Spinal cord (tissue), 9 donors: ENCODE measurements at regions not wholly inside any gene's neighbourhood (a gene's known extent, or its start where the extent isn't known, plus 50 kb on each side); places are given as distances from the start of the nearest gene placed in this dataset.

ENCODE experiments used
- DNase-seq, 6 donors: peaks; one replicate each; pipeline versions ENCODE4 v3.0.0 to v3.0.0-alpha.2; 2013 to 2015; ENCODE audit warnings: low spot score in 6 of 6, low read depth in 4 of 6
- H3K27ac ChIP-seq: one replicate; pipeline ENCODE4 v1.5.1; 2013; ENCODE audit warnings: low read depth, low read length, control low read depth
- H3K27me3 ChIP-seq: one replicate; pipeline ENCODE4 v1.6.1; 2013; ENCODE audit warnings: low read length; ENCODE audit not compliant: control insufficient read depth, insufficient read depth
- H3K36me3 ChIP-seq: one replicate; pipeline ENCODE4 v1.6.1; 2013; ENCODE audit warnings: low read length; ENCODE audit not compliant: control insufficient read depth, insufficient read depth
- H3K4me1 ChIP-seq: one replicate; pipeline ENCODE4 v1.6.1; 2013; ENCODE audit warnings: low read length; ENCODE audit not compliant: control insufficient read depth, insufficient read depth
- H3K4me3 ChIP-seq: one replicate; pipeline ENCODE4 v1.5.1; 2013; ENCODE audit warnings: low read depth, low read length, control low read depth
- H3K9me3 ChIP-seq: one replicate; pipeline ENCODE4 v1.6.1; 2013; ENCODE audit warnings: low read length; ENCODE audit not compliant: control insufficient read depth, insufficient read depth
- WGBS: methylation state at CpG from one replicate; pipeline ENCODE4 v1.1.5; 2013; ENCODE audit warnings: missing lambda C conversion rate; ENCODE audit not compliant: insufficient coverage; 5-methylcytosine and 5-hydroxymethylcytosine counted together
- donor health status: healthy.

DNA sequence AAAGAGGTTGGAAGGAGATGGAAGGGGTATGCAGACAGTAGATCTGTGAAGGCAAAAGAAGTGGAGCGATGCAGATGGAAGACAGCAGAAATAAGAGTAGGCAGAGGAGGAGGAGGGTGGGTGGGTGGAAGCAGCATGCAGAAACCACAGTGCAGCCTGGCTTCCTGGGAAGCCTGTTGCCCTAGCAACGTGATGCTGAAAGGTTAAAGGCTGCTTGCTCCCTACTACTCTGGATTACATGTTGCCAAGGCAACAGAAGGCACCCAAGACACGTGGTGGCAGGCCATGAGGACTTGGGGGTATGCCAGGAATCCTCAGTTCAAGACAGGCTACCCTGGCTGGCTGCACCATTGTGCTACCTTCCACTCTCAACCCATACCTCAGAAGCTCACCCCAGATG, 129.6 kb downstream of the GRIN2B start:
- H3K4me3 ChIP-seq: no peak overlapping the region
- H3K9me3 ChIP-seq: no peaks in the 10 kb centered on the region
- H3K27me3 ChIP-seq: no peaks in the 10 kb centered on the region
- DNase-seq: peak in 3 of 6 donors; percentile 8 to 72 (median 57)
- WGBS: 7% methylated on average over 3 of the region's 3 CpGs
- H3K4me1 ChIP-seq: peaks cover 5% of the 10 kb centered on the region
- no peak overlapping the region for H3K27ac ChIP-seq
- no peaks in the 10 kb centered on the region for H3K36me3 ChIP-seq

DNA sequence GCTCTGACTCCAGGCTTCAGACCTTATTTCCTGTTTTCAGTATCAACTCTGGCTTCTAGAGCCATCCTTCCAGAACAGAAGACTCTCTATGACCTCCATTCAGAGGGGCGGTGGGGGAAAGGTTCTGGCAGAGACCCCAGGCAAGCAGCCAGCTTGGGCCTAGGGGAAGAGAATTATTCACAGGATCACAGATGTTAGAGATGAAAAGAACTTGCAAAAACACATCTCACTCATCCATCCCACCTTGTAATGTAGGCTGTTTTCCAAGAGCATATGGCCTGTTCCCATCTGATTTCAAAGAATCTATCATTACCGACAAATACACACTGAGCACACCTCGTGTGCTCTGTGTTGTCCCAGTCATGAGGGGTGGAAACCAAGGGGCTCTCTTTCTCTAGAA, 131.9 kb downstream of the GRIN2B start:
- Histone ChIP-seq H3K4me1 (peaks cover 5% of the 10 kb centered on the region), H3K36me3 (no peaks in the 10 kb centered on the region), H3K27ac (no peak overlapping the region), H3K27me3 (no peaks in the 10 kb centered on the region), H3K9me3 (no peaks in the 10 kb centered on the region), H3K4me3 (no peak overlapping the region)
- WGBS: no CpG with 5 or more reads among the region's 3 CpGs
- DNase-seq: peak in 2 of 6 donors; percentile 44 to 67

DNA sequence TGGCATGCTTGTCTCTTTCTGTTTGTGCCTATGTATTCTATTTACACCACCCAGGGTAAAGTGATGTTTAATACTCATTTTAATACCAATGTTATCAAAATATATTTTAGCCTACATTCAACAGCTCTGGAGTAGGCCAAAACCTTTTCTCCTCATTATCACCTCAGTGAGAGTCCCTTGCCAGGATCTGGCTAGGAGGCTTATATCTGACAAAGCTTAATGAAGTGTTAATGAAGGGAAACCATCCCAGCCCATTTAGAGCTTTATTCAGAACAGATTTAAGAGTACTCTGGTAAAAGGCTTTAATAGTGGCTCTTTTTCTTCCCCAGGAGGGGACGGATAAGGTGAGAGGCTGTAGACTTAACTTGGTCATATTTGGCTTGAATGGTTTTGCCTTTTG, 137.6 kb downstream of the GRIN2B start:
- Histone ChIP-seq H3K36me3 (no peaks in the 10 kb centered on the region), H3K9me3 (no peaks in the 10 kb centered on the region), H3K27me3 (no peaks in the 10 kb centered on the region), H3K4me3 (no peak overlapping the region), H3K4me1 (no peaks in the 10 kb centered on the region), H3K27ac (no peak overlapping the region)
- peak in 1 of 6 donors; percentile 58 for DNase-seq
- WGBS: no CpG with 5 or more reads among the region's 1 CpG

- H3K4me3 ChIP-seq: no peak overlapping the region
- 93% methylated on average over 4 of the region's 7 CpGs for WGBS
- peak in 1 of 6 donors; percentile 48 for DNase-seq
- H3K4me1 ChIP-seq: peaks cover 5% of the 10 kb centered on the region
- no peaks in the 10 kb centered on the region for H3K27me3 ChIP-seq
- no peaks in the 10 kb centered on the region for H3K36me3 ChIP-seq
- H3K9me3 ChIP-seq: no peaks in the 10 kb centered on the region
- H3K27ac ChIP-seq: no peak overlapping the region
Observed at GRCh38 chr12:13841358-13841757, 140.0 kb downstream of the GRIN2B start.

DNA sequence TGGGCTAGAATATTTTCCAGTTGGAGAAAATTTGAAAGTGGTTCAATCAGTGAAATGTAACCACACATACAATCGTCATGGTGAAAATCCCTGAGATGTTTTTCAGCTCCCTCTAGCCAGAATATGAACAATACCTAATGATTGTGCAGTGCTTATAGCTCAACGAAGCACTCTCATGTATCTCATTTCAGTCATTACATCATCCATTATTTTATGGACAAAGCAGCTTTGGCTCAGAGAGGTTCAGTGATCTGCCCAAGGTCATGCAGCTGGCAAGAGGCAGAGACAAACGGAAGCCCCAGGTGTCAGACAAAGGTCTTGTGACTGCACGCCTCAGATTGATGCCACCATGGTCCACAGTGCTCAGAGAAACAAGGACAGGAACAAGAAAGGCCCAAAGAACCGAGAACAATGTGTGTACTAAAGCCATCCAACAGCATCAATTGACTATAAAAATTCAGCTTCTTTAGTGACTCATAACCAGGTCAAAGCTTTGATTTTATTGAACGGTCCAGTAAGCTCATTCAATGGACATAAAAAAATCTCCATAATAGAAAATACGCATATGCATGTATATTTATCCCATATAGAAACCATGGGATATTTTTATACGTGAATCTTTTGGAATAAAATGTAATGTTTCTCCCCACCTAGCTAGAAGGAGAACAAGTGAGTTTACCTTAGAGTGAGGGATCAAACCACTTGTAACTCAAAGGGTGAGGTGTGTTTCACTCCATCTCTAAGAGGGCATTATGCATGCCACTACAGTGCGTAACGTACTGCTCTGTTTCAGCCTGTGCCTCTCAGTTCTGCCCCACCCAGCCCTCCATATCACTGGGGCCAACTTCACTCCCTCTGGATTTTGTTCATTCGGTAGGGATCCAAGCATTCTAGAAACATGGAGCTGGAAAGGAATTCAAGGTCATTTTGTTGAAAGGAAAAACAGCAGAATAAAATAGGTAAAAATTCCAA, 141.8 kb downstream of the GRIN2B start:
- peaks cover 11% of the 10 kb centered on the region for H3K4me1 ChIP-seq
- no peaks in the 10 kb centered on the region for H3K27me3 ChIP-seq
- H3K36me3 ChIP-seq: no peaks in the 10 kb centered on the region
- no peaks in the 10 kb centered on the region for H3K9me3 ChIP-seq
- no peak for DNase-seq
- 71% methylated on average over 7 of the region's 11 CpGs for WGBS
- H3K4me3 ChIP-seq: no peak overlapping the region
- no peak overlapping the region for H3K27ac ChIP-seq

GRCh38 chr12:13836099-13836498, 145.3 kb downstream of the GRIN2B start:
- no CpG with 5 or more reads among the region's 3 CpGs for WGBS
- Histone ChIP-seq H3K4me3 (no peak overlapping the region), H3K4me1 (peaks cover 11% of the 10 kb centered on the region), H3K27me3 (no peaks in the 10 kb centered on the region), H3K27ac (no peak overlapping the region), H3K36me3 (no peaks in the 10 kb centered on the region), H3K9me3 (no peaks in the 10 kb centered on the region)
- DNase-seq: peak in 1 of 6 donors; percentile 44

DNA sequence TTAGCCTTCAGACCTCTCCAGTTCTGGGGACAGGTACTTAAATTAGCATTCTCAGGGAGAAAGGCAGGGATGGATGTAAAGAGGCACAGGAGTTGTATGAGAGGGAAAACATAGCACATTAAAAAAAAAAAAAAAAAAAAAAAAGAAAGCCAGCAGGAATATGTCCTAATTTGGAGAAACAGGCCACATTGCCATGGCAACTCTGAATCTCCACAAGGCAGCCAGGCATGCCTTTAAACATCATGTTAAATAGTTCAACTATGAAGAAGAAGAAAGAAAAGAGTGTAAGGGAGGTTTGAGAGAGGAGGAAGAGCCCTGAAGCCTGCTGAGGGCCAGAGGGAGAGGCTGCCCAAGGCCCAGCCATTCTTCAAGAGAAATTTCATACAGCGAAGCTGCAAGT, 145.8 kb downstream of the GRIN2B start:
- H3K36me3 ChIP-seq: no peaks in the 10 kb centered on the region
- no peaks in the 10 kb centered on the region for H3K27me3 ChIP-seq
- DNase-seq: peak in 2 of 6 donors; percentile 77 to 85
- H3K27ac ChIP-seq: no peak overlapping the region
- no peaks in the 10 kb centered on the region for H3K9me3 ChIP-seq
- peaks cover 11% of the 10 kb centered on the region for H3K4me1 ChIP-seq
- H3K4me3 ChIP-seq: no peak overlapping the region
- WGBS: no CpG with 5 or more reads among the region's 1 CpG

- no peaks in the 10 kb centered on the region for H3K36me3 ChIP-seq
- no peak overlapping the region for H3K4me3 ChIP-seq
- WGBS: 83% methylated on average over 5 of the region's 5 CpGs
- H3K9me3 ChIP-seq: no peaks in the 10 kb centered on the region
- H3K4me1 ChIP-seq: peaks cover 11% of the 10 kb centered on the region
- no peak for DNase-seq
- H3K27ac ChIP-seq: no peak overlapping the region
- H3K27me3 ChIP-seq: no peaks in the 10 kb centered on the region
Observed at GRCh38 chr12:13834241-13834640, 147.2 kb downstream of the GRIN2B start.

- Histone ChIP-seq H3K36me3 (no peaks in the 10 kb centered on the region), H3K27ac (no peak overlapping the region), H3K4me3 (no peak overlapping the region), H3K27me3 (no peaks in the 10 kb centered on the region), H3K9me3 (no peaks in the 10 kb centered on the region), H3K4me1 (no peaks in the 10 kb centered on the region)
- 47% methylated on average over 7 of the region's 7 CpGs for WGBS
- peak in 1 of 6 donors; percentile 13 for DNase-seq
Observed at GRCh38 chr12:13817131-13817530, 164.3 kb downstream of the GRIN2B start.

GRCh38 chr12:13816394-13816793, 165.0 kb downstream of the GRIN2B start:
- Histone ChIP-seq H3K9me3 (no peaks in the 10 kb centered on the region), H3K4me3 (no peak overlapping the region), H3K27me3 (no peaks in the 10 kb centered on the region), H3K4me1 (no peaks in the 10 kb centered on the region), H3K27ac (no peak overlapping the region), H3K36me3 (no peaks in the 10 kb centered on the region)
- peak in 5 of 6 donors; percentile 26 to 91 (median 68) for DNase-seq
- no CpG with 5 or more reads among the region's 2 CpGs for WGBS
